PFSK-1 (cell line): ENCODE measurements at regions not wholly inside any gene's neighbourhood (a gene's known extent, or its start where the extent isn't known, plus 50 kb on each side); places are given as distances from the start of the nearest gene placed in this dataset.

ENCODE experiments used
- FOXP2 ChIP-seq: optimal IDR thresholded peaks from 2 replicates; pipeline ENCODE3; 2011; ENCODE audit warnings: borderline replicate concordance, control low read depth, inconsistent platforms; ENCODE audit not compliant: insufficient read depth; ENCODE audit errors: extremely low read length, extremely low read depth
- POLR2AphosphoS5 ChIP-seq: IDR thresholded peaks from 2 replicates; pipeline ENCODE4 v1.6.1; 2012; ENCODE audit warnings: low read depth, mild to moderate bottlenecking, control low read depth, low read length, moderate library complexity
- SIN3A ChIP-seq: IDR thresholded peaks from 2 replicates; pipeline ENCODE4 v1.6.1; 2012; ENCODE audit warnings: mild to moderate bottlenecking, low read length, moderate library complexity, borderline replicate concordance; ENCODE audit not compliant: insufficient read depth
- TAF1 ChIP-seq: IDR thresholded peaks from 2 replicates; pipeline ENCODE4 v1.6.1; 2012; ENCODE audit warnings: low read length, control low read depth, borderline replicate concordance; ENCODE audit not compliant: insufficient read depth
- TF ChIP-seq, protein P1 (sequence below), 2 experiments: IDR thresholded peaks; 2 replicates each; pipeline versions ENCODE4 v1.6.1 to v1.8.0; 2011 to 2012; ENCODE audit warnings: low read depth in 2 of 2, low read length in 2 of 2, control low read depth in 1 of 2, inconsistent platforms in 1 of 2, mild to moderate bottlenecking in 1 of 2, moderate library complexity in 1 of 2; ENCODE audit not compliant: insufficient read depth in 1 of 2

DNA sequence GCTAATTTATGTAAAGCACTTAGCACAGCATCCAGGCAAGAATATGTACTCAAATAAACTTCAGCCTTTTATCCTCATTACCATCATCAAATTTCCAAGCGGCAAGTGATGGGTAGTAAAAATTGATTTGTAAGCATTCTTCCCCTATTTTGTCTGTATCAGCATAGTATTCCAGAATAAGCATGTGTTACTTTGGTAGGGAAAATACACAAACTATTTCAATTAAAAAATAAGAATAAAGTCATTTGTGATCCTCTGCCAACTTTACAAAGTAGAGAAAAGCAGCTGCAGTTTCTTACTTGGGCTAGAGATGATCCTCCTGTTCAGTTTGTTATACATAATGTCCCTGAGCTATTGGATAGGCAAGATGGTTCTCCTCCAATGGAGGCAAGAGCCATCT lies 493.2 kb downstream of the ZEB2 start:
- TF ChIP-seq, protein P1, sequence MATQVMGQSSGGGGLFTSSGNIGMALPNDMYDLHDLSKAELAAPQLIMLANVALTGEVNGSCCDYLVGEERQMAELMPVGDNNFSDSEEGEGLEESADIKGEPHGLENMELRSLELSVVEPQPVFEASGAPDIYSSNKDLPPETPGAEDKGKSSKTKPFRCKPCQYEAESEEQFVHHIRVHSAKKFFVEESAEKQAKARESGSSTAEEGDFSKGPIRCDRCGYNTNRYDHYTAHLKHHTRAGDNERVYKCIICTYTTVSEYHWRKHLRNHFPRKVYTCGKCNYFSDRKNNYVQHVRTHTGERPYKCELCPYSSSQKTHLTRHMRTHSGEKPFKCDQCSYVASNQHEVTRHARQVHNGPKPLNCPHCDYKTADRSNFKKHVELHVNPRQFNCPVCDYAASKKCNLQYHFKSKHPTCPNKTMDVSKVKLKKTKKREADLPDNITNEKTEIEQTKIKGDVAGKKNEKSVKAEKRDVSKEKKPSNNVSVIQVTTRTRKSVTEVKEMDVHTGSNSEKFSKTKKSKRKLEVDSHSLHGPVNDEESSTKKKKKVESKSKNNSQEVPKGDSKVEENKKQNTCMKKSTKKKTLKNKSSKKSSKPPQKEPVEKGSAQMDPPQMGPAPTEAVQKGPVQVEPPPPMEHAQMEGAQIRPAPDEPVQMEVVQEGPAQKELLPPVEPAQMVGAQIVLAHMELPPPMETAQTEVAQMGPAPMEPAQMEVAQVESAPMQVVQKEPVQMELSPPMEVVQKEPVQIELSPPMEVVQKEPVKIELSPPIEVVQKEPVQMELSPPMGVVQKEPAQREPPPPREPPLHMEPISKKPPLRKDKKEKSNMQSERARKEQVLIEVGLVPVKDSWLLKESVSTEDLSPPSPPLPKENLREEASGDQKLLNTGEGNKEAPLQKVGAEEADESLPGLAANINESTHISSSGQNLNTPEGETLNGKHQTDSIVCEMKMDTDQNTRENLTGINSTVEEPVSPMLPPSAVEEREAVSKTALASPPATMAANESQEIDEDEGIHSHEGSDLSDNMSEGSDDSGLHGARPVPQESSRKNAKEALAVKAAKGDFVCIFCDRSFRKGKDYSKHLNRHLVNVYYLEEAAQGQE (IDR thresholded peaks at IDR 0.05; ENCODE audit: insufficient read depth in 1 of 2, low read depth in 2 of 2, low read length in 2 of 2) = no peak
- TF ChIP-seq TAF1 = no peak
- no peak for TF ChIP-seq FOXP2
- TF ChIP-seq POLR2AphosphoS5 = no peak
- TF ChIP-seq SIN3A = no peak

DNA sequence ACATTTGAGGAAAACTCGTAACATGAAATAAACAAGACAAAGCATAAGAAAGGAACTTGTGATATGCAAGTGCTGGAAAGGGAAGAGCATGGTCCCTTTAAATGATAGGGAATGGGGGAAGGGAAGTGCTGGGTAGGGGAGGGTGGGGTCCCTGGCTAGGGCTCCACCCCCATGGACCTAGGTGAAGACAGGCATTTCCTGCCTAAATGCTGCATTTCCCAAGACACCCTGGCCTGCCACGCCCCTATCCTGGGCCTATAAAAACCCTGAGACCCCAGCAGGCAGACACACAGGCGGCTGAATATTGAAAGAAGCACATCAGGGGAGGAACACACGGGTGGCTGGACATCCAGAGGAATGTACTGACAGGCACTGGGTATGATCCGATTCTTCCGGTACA lies 499.9 kb downstream of the ZEB2 start:
- TF ChIP-seq SIN3A (no peak), FOXP2 (no peak), TAF1 (no peak), POLR2AphosphoS5 (no peak)
- TF ChIP-seq, protein P1 (IDR thresholded peaks at IDR 0.05; ENCODE audit: insufficient read depth in 1 of 2, low read depth in 2 of 2, low read length in 2 of 2) = no peak

DNA sequence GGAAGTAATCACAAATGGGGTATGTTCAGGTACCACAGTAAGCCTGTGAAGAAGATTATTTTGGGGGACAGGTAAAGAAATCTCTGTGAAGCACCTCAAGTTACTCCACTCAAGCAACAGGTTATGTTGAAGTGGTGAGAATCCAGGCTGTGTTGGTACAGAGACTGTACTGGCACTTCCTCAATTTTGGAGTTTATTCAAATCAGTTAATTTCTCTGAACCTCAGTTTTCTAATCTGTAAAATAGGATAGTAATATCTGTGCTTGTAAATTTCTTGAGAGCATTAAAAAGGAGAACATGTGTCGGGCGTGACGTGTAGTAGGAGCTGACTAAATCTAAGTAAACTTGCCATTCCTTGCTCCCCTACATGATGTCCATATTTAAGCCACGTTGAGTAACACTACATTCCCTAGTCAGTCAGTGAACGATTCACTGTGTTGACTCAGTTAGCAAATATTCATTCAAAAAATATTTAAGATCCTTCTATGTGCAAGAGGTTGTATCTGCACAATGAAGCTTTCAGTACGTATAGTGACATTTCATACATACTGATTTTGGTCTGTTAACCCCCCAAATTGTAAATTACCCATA lies 504.2 kb downstream of the ZEB2 start:
- TF ChIP-seq TAF1 = no peak
- TF ChIP-seq FOXP2 = no peak
- TF ChIP-seq POLR2AphosphoS5 = no peak

DNA sequence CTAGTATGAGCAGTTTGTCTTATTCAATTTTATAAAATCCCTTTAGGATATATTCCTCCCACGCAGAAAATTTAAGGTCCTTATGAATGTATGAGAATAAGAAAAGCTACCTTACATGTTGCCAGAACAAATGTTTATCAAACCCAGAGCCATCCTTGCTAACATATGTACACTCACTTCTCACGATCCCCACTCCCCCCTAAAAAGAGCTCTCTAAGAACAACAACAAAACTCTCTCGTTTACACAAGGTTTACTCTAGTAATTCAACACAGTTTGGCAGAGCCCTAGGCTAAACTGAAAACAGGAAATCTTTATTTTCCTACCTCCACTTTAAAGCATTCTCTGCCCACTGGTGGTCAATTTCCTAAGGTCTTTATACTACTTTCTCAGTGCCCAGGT lies 504.9 kb downstream of the ZEB2 start:
- TF ChIP-seq POLR2AphosphoS5 (no peak), TAF1 (no peak), FOXP2 (no peak)

DNA sequence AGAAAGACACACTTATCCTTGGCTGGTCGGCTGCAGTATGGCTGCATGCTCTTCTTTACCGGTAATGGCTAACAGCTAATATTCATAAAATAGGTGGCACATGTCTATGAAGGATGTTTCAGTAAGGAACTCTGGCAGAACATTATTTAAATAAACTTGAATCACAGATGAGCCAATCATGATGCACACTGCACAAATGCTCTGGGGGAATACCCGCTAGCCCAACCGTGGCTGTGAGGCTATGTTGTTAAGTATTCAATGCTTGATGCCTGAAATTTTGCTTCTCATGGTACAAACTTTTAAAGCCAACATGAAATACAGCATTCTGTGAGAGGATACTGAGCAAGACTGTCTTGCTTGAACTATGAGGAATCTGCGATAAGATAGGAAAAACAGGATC lies 505.8 kb downstream of the ZEB2 start:
- TF ChIP-seq SIN3A (no peak), POLR2AphosphoS5 (no peak), FOXP2 (no peak), TAF1 (no peak)
- TF ChIP-seq, protein P1 (IDR thresholded peaks at IDR 0.05; ENCODE audit: insufficient read depth in 1 of 2, low read depth in 2 of 2, low read length in 2 of 2) = no peak

DNA sequence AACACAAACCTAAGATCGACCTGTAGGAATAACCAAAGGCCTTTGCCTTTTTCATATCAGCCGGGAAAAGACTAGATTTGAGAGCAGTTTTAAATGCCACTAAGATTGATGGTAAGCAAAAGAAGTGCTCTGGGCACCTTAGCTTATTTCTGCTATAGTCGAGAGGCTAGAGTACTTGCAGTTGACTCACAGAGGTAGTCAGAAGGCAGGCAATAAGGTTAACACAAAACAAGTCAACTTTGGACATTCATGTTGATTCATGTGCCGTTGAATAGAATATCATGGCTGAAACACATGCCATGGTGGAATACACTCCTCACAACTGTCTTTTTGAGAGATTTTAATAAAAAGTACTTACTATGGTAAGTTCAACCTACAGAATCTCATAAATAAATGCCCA lies 507.6 kb downstream of the ZEB2 start:
- TF ChIP-seq FOXP2 (no peak), TAF1 (no peak), SIN3A (no peak), POLR2AphosphoS5 (no peak)
- TF ChIP-seq, protein P1 (IDR thresholded peaks at IDR 0.05; ENCODE audit: insufficient read depth in 1 of 2, low read depth in 2 of 2, low read length in 2 of 2) = no peak
